ENCODE measurements at regions not wholly inside any gene's neighbourhood (a gene's known extent, or its start where the extent isn't known, plus 50 kb on each side); places are given as distances from the start of the nearest gene placed in this dataset.

GRCh38 chr5:85441853-85442252 is 1057.2 kb upstream of the EDIL3 start:
- Histone ChIP-seq H3K4me1 (no peaks in the 10 kb centered on the region), H3K9me3 (no peaks in the 10 kb centered on the region), H3K4me3 (no peak overlapping the region), H3K27me3 (no peaks in the 10 kb centered on the region), H3K36me3 (no peaks in the 10 kb centered on the region), H3K27ac (no peak overlapping the region)
- DNase-seq (no peak), ATAC-seq (ENCODE audit: low FRiP score in 2 of 2) (no peak)
- TF ChIP-seq POLR2AphosphoS5 (IDR thresholded peaks at IDR 0.05) (no peak), POLR2A (IDR thresholded peaks at IDR 0.05) (no peak), EP300 (IDR thresholded peaks at IDR 0.05) (no peak), CTCF (IDR thresholded peaks at IDR 0.05) (no peak)
- 76 to 87% methylated on average over 3 of the region's 3 CpGs for WGBS, 2 donors

GRCh38 chr5:85452322-85453025 is 1067.8 kb upstream of the EDIL3 start:
- ATAC-seq (ENCODE audit: low FRiP score in 2 of 2) (no peak), DNase-seq (no peak)
- Histone ChIP-seq H3K27me3 (no peaks in the 10 kb centered on the region), H3K4me3 (no peak overlapping the region), H3K27ac (no peak overlapping the region), H3K36me3 (no peaks in the 10 kb centered on the region), H3K9me3 (no peaks in the 10 kb centered on the region), H3K4me1 (no peaks in the 10 kb centered on the region)
- 81 to 85% methylated on average over 4 of the region's 4 CpGs for WGBS, 2 donors
- TF ChIP-seq CTCF (IDR thresholded peaks at IDR 0.05) (no peak), POLR2A (IDR thresholded peaks at IDR 0.05) (no peak), EP300 (IDR thresholded peaks at IDR 0.05) (no peak), POLR2AphosphoS5 (IDR thresholded peaks at IDR 0.05) (no peak)

- H3K9me3 ChIP-seq, result no peaks in the 10 kb centered on the region
- H3K36me3 ChIP-seq, result no peaks in the 10 kb centered on the region
- H3K4me1 ChIP-seq, result no peaks in the 10 kb centered on the region
- H3K27ac ChIP-seq, result no peak overlapping the region
- TF ChIP-seq EP300 (IDR thresholded peaks at IDR 0.05) (no peak), POLR2AphosphoS5 (IDR thresholded peaks at IDR 0.05) (no peak), POLR2A (IDR thresholded peaks at IDR 0.05) (no peak), CTCF (IDR thresholded peaks at IDR 0.05) (no peak)
- no peak overlapping the region for H3K4me3 ChIP-seq
- no peak for DNase-seq
- H3K27me3 ChIP-seq, result no peaks in the 10 kb centered on the region
- no peak for ATAC-seq (ENCODE audit: low FRiP score in 2 of 2)
Measured at GRCh38 chr5:85453026-85453349, 1068.3 kb upstream of the EDIL3 start.

GRCh38 chr5:85458319-85458718 is 1073.6 kb upstream of the EDIL3 start:
- no peaks in the 10 kb centered on the region for H3K27me3 ChIP-seq
- H3K4me1 ChIP-seq, result no peaks in the 10 kb centered on the region
- H3K4me3 ChIP-seq, result no peak overlapping the region
- TF ChIP-seq CTCF (IDR thresholded peaks at IDR 0.05), result no peak
- no peak for TF ChIP-seq POLR2A (IDR thresholded peaks at IDR 0.05)
- no peak for TF ChIP-seq POLR2AphosphoS5 (IDR thresholded peaks at IDR 0.05)
- no peak for TF ChIP-seq EP300 (IDR thresholded peaks at IDR 0.05)
- DNase-seq (no peak), ATAC-seq (ENCODE audit: low FRiP score in 2 of 2) (no peak)
- 73 to 89% methylated on average over 1 to 2 of the region's 2 CpGs for WGBS, 2 donors
- H3K9me3 ChIP-seq, result no peaks in the 10 kb centered on the region
- H3K27ac ChIP-seq, result no peak overlapping the region
- H3K36me3 ChIP-seq, result no peaks in the 10 kb centered on the region

- H3K36me3 ChIP-seq, result no peaks in the 10 kb centered on the region
- no peak for DNase-seq
- H3K9me3 ChIP-seq, result no peaks in the 10 kb centered on the region
- 89 to 93% methylated on average over 1 of the region's 1 CpG for WGBS, 2 donors
- H3K27me3 ChIP-seq, result no peaks in the 10 kb centered on the region
- H3K27ac ChIP-seq, result no peak overlapping the region
- ATAC-seq (ENCODE audit: low FRiP score in 2 of 2), result no peak
- H3K4me1 ChIP-seq, result no peaks in the 10 kb centered on the region
- TF ChIP-seq CTCF (IDR thresholded peaks at IDR 0.05) (no peak), EP300 (IDR thresholded peaks at IDR 0.05) (no peak), POLR2A (IDR thresholded peaks at IDR 0.05) (no peak), POLR2AphosphoS5 (IDR thresholded peaks at IDR 0.05) (no peak)
- H3K4me3 ChIP-seq, result no peak overlapping the region
Measured at GRCh38 chr5:85462957-85463356, 1078.3 kb upstream of the EDIL3 start.

Measured in upper lobe of left lung (tissue), 6 donors.